ENCODE measurements at regions not wholly inside any gene's neighbourhood (a gene's known extent, or its start where the extent isn't known, plus 50 kb on each side); places are given as distances from the start of the nearest gene placed in this dataset.

GRCh38 chr3:161567577-161568361 lies 71.2 kb downstream of the OTOL1 start:
- DNase-seq (ENCODE audit: low read depth, low spot score), result no peak
- BruUV-seq (replicated peaks), result no TSS peak
- no peaks in the 10 kb centered on the region for H4K20me1 ChIP-seq (ENCODE audit: insufficient read depth)
- no peak overlapping the region for H3K27ac ChIP-seq (ENCODE audit: low read depth, low read length)
- ChIA-PET CTCF (interaction anchor here (1.7 kb wide), 1 partner anchor 286 kb away, joined by 3 read pairs; no protein-coding TSS in a partner anchor), POLR2A (no interaction called here), RAD21 (ENCODE audit: low non-redundant PET in 1 of 2, low total read pairs in 2 of 2, uncharacterized antibody in 2 of 2, unreplicated experiment in 2 of 2) (no interaction called here)
- TF ChIP-seq, protein P1, sequence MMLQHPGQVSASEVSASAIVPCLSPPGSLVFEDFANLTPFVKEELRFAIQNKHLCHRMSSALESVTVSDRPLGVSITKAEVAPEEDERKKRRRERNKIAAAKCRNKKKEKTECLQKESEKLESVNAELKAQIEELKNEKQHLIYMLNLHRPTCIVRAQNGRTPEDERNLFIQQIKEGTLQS (IDR thresholded peaks at IDR 0.05), result no peak
- no peak for TF ChIP-seq MAX (IDR thresholded peaks at IDR 0.05)
- TF ChIP-seq ZFX (IDR thresholded peaks at IDR 0.05), result no peak
- TF ChIP-seq POLR2A (IDR thresholded peaks at IDR 0.05; ENCODE audit: borderline replicate concordance, extremely low read depth, insufficient read depth, insufficient read length), result no peak
- TF ChIP-seq EZH2 (IDR thresholded peaks at IDR 0.05), result no peak
- TF ChIP-seq CTCF (IDR thresholded peaks at IDR 0.05 in 2 of 3, conservative IDR thresholded peaks at IDR 0.05 in 1 of 3; ENCODE audit: borderline replicate concordance in 1 of 3, insufficient read depth in 1 of 3, low read depth in 2 of 3, low read length in 2 of 3), result no peak
- TF ChIP-seq REST (IDR thresholded peaks at IDR 0.05; ENCODE audit: low read depth), result no peak
- no peak for TF ChIP-seq SP1 (IDR thresholded peaks at IDR 0.05; ENCODE audit: low read depth)
- TF ChIP-seq JUND (IDR thresholded peaks at IDR 0.05), result no peak
- TF ChIP-seq TCF7L2 (IDR thresholded peaks at IDR 0.05; ENCODE audit: borderline replicate concordance, extremely low read depth, insufficient read depth, insufficient read length), result no peak
- no peaks in the 10 kb centered on the region for H3K36me3 ChIP-seq (ENCODE audit: control insufficient read depth in 1 of 2, insufficient read depth in 2 of 2, low read length in 2 of 2)
- no peaks in the 10 kb centered on the region for H3K9me2 ChIP-seq (ENCODE audit: insufficient read depth)
- ATAC-seq, result no peak
- intact Hi-C loops (cut with micrococcal nuclease), result no loop called here
- H3K79me2 ChIP-seq (ENCODE audit: insufficient read depth, low read length), result no peaks in the 10 kb centered on the region
- H3K9ac ChIP-seq (ENCODE audit: low read length), result no peak overlapping the region
- no peaks in the 10 kb centered on the region for H3K9me3 ChIP-seq (ENCODE audit: control insufficient read depth in 1 of 2, insufficient read depth in 1 of 2, low read depth in 1 of 2, low read length in 2 of 2)
- H3K4me3 ChIP-seq (replicated peaks in 1 of 2; ENCODE audit: low read depth in 1 of 2, low read length in 2 of 2), result no peak overlapping the region
- H3K4me2 ChIP-seq (ENCODE audit: low read length), result no peak overlapping the region
- no peaks in the 10 kb centered on the region for H3K27me3 ChIP-seq (ENCODE audit: insufficient read depth, low read length)
- H2AFZ ChIP-seq (ENCODE audit: low read depth, low read length, poor library complexity, severe bottlenecking), result no peak overlapping the region
- H3K4me1 ChIP-seq (ENCODE audit: control insufficient read depth in 1 of 2, insufficient read depth in 2 of 2, low read length in 2 of 2), result no peaks in the 10 kb centered on the region

All from HCT116 (cell line).